ENCODE measurements at regions not wholly inside any gene's neighbourhood (a gene's known extent, or its start where the extent isn't known, plus 50 kb on each side); places are given as distances from the start of the nearest gene placed in this dataset.
A peak's percentile ranks its signal among the peaks of the same experiment; 100 is the strongest.
"Not testable (repeated sequence)": the region's sequence is repeated elsewhere in the genome, so short reads cannot be mapped to it uniquely, and the experiment has no call there.

- no peak for DNase-seq
Observed at GRCh38 chr9:3659647-3660046, 133.8 kb upstream of the RFX3 start.

DNA sequence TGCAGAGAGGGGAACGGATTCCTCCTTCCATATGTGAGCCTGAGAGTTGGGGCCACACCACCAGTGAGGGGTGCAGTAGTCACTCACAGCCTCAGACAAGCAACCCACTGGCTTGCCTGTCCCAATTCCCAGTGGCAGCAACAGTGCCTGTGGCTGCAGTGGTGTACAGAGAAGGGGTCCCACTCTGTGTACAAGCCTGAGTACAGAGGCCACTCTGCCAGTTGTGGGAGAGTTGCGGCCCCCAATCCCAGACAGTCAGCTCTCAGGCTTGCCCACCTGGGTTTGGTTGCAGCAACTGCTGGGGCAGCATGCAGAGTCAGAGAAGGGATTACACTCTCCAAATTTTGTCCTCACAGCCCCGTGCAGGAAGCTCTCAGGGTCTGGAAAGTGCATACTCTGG, 133.2 kb upstream of the RFX3 start:
- DNase-seq: no peak

DNA sequence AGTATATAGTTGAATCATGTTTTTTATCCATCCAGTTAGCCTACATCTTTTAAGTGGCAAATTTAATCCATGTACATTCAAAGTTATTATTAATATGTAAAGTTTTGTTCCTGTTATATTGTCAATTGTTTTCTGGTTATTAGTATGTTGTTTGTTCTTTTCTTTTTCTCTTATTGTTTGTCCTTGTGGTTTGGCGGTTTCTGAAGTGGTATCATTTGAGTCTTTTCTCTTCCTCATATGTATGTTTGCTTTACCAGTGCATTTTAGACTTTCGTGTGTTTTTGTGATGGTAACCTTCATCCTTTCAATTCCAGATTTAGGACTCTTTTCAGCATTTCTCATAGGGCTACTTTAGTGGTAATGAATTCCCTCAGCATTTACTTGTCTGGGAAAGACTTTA, 130.4 kb upstream of the RFX3 start:
- DNase-seq: no peak

GRCh38 chr9:3650994-3651622, 125.3 kb upstream of the RFX3 start:
- DNase-seq: no peak

GRCh38 chr9:3648722-3649246, 123.0 kb upstream of the RFX3 start:
- no peak for DNase-seq

GRCh38 chr9:3648266-3648665, 122.5 kb upstream of the RFX3 start:
- no peak for DNase-seq

- DNase-seq: no peak
Observed at GRCh38 chr9:3647652-3648051, 121.9 kb upstream of the RFX3 start.

DNA sequence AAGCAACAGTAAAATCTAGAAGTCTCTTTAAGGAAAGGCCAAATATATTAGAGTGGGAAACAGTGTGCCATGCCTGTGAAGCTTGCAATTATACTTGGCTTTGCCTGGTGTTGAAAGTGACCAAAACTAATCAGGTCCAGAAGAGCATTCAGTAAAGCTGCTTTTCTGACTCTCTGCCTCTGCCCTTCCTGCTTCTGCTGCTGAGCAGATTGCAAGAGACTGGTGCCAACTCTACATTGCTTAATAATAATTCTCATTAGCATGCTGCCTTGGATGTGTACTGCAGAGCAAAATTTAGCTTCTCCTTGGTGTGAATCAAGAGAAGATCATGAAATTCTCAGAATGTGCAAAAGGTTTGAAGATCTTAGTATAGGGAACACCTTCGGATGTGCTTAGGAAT, 120.4 kb upstream of the RFX3 start:
- peak in 2 of 56 donors; percentile 1 to 2 for DNase-seq

DNA sequence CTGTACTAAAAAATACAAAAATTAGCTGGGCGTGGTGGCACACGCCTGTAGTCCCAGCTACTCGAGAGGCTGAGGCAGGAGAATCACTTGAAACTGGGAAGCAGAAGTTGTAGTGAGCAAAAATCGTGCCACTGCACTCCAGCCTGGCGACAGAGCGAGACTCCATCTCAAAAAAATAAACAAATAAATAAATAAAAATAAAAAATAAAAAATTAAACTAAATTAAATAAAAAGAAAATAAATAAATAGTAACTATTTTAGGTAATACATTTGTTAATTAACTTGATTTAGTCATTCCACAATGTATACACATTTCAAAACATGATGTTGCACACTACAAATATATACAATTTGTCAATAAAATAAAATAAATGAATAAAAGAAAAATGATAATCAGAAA, 116.3 kb upstream of the RFX3 start:
- not testable (repeated sequence) for DNase-seq

GRCh38 chr9:3629495-3629894, 103.7 kb upstream of the RFX3 start:
- DNase-seq: no peak

DNA sequence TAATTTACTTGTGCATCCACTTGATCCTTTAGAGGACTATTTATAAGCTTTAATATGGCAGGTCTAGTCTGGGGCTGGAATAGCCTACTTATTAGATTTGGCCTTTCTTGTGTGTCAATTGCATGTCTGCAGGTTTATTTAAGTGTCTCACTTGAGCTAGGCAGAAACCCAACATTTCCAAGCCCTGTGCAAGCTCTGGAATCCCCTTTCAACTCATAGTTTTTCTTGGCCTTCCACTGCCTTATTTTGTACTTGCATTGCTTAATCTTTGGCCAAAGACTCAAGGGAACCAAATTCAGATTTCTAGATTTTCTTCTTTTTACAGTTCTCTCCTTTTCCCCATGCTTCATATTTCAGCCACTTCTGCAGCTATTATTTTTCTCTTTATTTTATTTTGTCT, 102.4 kb upstream of the RFX3 start:
- DNase-seq: no peak

GRCh38 chr9:3608011-3608410, 82.2 kb upstream of the RFX3 start:
- DNase-seq: no peak

- no peak for DNase-seq
Observed at GRCh38 chr9:3600672-3601071, 74.9 kb upstream of the RFX3 start.

DNA sequence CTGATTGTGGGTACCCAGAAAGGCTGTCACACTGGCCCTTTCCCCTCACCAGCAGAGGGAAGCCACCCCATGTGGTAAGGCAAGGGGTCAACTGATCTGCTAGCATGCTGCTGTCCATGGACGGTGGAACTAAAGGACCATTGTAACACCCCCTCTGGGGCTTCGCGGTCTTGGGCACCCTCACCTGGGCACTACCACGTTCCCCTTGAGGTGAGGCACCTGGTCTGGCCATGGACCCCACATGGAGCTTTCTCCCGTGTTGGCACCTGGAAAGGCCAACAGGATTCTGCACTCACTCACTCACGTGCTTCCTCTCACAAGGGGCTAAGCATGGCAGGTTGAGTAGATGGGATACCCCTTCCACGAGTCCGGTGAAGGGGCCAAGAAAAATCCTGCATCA, 72.0 kb upstream of the RFX3 start:
- DNase-seq: no peak

DNA sequence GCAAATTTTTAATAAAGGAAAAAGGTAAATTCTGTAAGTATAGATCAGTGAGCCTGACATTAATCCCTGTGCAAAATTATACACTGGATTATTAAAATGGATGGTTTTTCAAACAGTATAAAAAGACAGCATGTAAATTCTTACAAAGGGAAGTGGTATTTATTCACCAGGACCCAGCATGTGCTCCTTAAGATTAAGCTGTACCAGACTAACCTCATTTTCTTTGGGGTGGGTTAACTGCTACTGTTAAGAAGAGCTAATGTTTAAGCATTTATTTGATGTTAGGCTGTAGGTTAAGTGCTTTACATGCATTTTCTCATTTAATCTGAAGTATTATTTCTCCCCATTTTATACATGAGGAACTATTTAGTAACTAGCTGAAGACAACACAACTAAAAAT, 60.3 kb upstream of the RFX3 start:
- DNase-seq: no peak

DNA sequence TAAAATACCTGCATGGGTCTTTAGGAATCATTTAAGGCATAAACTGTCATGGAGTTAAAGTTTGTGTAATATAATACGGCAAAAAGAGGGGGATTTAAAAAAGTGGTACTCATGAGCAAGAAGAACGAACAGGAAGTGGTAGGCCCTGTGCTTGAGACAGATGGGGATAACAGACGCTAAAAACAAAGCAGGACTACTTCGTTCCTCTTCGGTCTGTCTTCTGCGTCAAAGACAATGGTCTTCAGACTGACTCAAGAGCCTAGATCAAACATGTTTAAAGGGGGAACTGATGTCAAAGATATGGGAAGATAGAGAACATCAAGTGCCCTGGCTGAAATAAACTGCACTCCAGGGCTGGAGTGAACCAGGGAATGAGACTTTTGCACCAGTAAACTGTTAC, 59.8 kb upstream of the RFX3 start:
- DNase-seq: peak in 1 of 56 donors; percentile 14

DNA sequence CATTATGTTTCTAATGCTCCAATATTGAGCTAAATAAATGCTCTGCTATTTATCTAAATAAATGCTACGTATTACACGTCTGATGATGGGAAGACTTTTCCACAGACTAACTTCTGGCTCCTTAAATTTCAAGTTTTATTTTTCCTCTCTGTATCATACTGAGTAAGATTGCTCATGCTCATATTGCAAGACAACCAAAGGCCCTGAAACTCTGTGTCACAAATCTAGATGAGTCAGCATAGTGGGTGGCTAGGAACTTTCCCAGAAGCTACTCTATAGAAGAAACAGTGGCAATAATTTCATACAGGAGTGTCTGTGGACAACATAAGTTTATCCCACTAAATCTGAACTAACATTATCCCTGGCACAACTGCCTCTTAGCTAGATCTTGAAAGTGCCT, 53.0 kb upstream of the RFX3 start:
- DNase-seq: peak in 5 of 56 donors; percentile 4 to 17 (median 8)

DNA sequence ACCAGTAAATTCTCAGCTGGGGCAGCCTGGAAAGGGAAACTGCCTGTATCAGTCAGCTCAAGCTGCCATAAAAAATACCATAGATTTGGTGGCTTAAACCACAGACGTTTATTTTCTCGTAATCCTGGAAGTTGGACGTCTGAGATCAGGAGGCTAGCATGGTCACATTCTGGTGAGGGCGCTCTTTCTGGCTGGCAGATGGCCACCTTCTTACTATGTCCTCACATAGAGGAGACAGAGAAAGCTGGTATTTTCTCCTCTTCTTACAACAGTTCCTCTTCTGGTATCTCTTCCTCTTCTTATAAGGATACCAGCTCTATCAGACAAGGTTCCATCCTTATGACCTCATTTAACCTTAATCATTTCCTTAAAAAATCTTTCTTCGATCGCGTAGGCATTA, 50.5 kb upstream of the RFX3 start:
- DNase-seq: peak in 4 of 56 donors; percentile 1 to 10 (median 4)

DNA sequence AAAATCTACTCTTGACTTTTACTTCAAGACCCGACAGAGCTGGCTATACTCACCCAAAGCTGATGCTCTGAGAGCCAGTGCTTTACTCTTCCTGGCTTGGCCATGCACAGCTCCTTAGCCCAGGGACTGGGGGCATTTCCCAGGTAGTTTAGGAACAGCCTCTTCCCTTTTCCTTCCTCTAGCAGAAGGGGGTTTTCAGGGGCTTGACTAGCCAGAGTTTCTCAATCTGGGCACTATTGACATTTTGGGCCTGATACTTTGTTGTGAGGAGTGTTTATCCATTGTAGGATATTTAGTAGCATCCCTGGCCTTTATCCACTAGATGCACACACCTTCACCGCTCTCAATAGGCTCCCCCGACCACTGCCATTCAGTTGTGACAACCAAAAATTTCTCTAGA, 50.0 kb upstream of the RFX3 start:
- DNase-seq: no peak
